ENCODE measurements at regions not wholly inside any gene's neighbourhood (a gene's known extent, or its start where the extent isn't known, plus 50 kb on each side); places are given as distances from the start of the nearest gene placed in this dataset.
"Not testable (repeated sequence)": the region's sequence is repeated elsewhere in the genome, so short reads cannot be mapped to it uniquely, and the experiment has no call there.

- not testable (repeated sequence) for DNase-seq
Measured at GRCh38 chr1:120465900-120466299, 51.1 kb downstream of the NBPF8 start.

GRCh38 chr1:120477663-120478062 is 62.8 kb downstream of the NBPF8 start:
- not testable (repeated sequence) for DNase-seq

GRCh38 chr1:120478400-120478799 is 63.6 kb downstream of the NBPF8 start:
- not testable (repeated sequence) for DNase-seq

GRCh38 chr1:120487542-120487941 is 72.7 kb downstream of the NBPF8 start:
- not testable (repeated sequence) for DNase-seq

GRCh38 chr1:120489217-120489616 is 74.4 kb downstream of the NBPF8 start:
- DNase-seq: not testable (repeated sequence)

GRCh38 chr1:120497145-120497544 is 82.3 kb downstream of the NBPF8 start:
- not testable (repeated sequence) for DNase-seq

GRCh38 chr1:120503284-120503683 is 88.4 kb downstream of the NBPF8 start:
- not testable (repeated sequence) for DNase-seq

- not testable (repeated sequence) for DNase-seq
Measured at GRCh38 chr1:120506352-120506751, 91.5 kb downstream of the NBPF8 start.

- DNase-seq: not testable (repeated sequence)
Measured at GRCh38 chr1:120508351-120508750, 93.5 kb downstream of the NBPF8 start.

GRCh38 chr1:120509258-120509657 is 94.4 kb downstream of the NBPF8 start:
- not testable (repeated sequence) for DNase-seq

GRCh38 chr1:120513099-120513498 is 98.3 kb downstream of the NBPF8 start:
- not testable (repeated sequence) for DNase-seq

GRCh38 chr1:120513531-120513930 is 98.7 kb downstream of the NBPF8 start:
- DNase-seq: not testable (repeated sequence)

GRCh38 chr1:120519196-120519595 is 104.4 kb downstream of the NBPF8 start:
- DNase-seq: not testable (repeated sequence)

GRCh38 chr1:120524416-120524815 is 109.6 kb downstream of the NBPF8 start:
- DNase-seq: not testable (repeated sequence)

GRCh38 chr1:120525386-120525785 is 110.6 kb downstream of the NBPF8 start:
- not testable (repeated sequence) for DNase-seq

- not testable (repeated sequence) for DNase-seq
Measured at GRCh38 chr1:120529475-120530089, 114.7 kb downstream of the NBPF8 start.

GRCh38 chr1:120531455-120531854 is 116.6 kb downstream of the NBPF8 start:
- not testable (repeated sequence) for DNase-seq

GRCh38 chr1:120534361-120535047 is 119.7 kb downstream of the NBPF8 start:
- not testable (repeated sequence) for DNase-seq

- not testable (repeated sequence) for DNase-seq
Measured at GRCh38 chr1:120535052-120535451, 120.2 kb downstream of the NBPF8 start.

- not testable (repeated sequence) for DNase-seq
Measured at GRCh38 chr1:120541394-120541793, 126.6 kb downstream of the NBPF8 start.

- not testable (repeated sequence) for DNase-seq
Measured at GRCh38 chr1:120542365-120542764, 127.5 kb downstream of the NBPF8 start.

GRCh38 chr1:120542940-120543339 is 128.1 kb downstream of the NBPF8 start:
- DNase-seq: not testable (repeated sequence)

- not testable (repeated sequence) for DNase-seq
Measured at GRCh38 chr1:120544434-120544833, 129.6 kb downstream of the NBPF8 start.

- not testable (repeated sequence) for DNase-seq
Measured at GRCh38 chr1:120550335-120550734, 135.5 kb downstream of the NBPF8 start.

All from islet precursor cell (in vitro differentiated cells).